Thyroid gland (tissue), 4 donors: ENCODE measurements at regions not wholly inside any gene's neighbourhood (a gene's known extent, or its start where the extent isn't known, plus 50 kb on each side); places are given as distances from the start of the nearest gene placed in this dataset.

Experiments
- CTCF ChIP-seq, 6 experiments: fragments of 200-600 bp in 3 of 6; fragments of 450-650 bp in 3 of 6; sonication (generic) in 3 of 6; IDR thresholded peaks; one replicate each; pipeline ENCODE4 v1.5.1; 2016 to 2019; ENCODE audit warnings: antibody characterized with exemption in 6 of 6, mild to moderate bottlenecking in 2 of 6, inconsistent platforms in 1 of 6, moderate library complexity in 1 of 6
- POLR2A ChIP-seq, 2 donors: fragments of 450-650 bp; IDR thresholded peaks; one replicate each; pipeline ENCODE4 v1.6.1; 2017; ENCODE audit warnings: antibody characterized with exemption in 2 of 2, mild to moderate bottlenecking in 2 of 2, moderate library complexity in 1 of 2

GRCh38 chr15:58279654-58280053 is 141.5 kb downstream of the AQP9 start:
- TF ChIP-seq CTCF (IDR thresholded peaks at IDR 0.05) (no peak), POLR2A (IDR thresholded peaks at IDR 0.05) (no peak)
